ENCODE measurements at regions not wholly inside any gene's neighbourhood (a gene's known extent, or its start where the extent isn't known, plus 50 kb on each side); places are given as distances from the start of the nearest gene placed in this dataset.
"Not testable (repeated sequence)": the region's sequence is repeated elsewhere in the genome, so short reads cannot be mapped to it uniquely, and the experiment has no call there.

- Histone ChIP-seq H3K27ac (no peak overlapping the region), H3K4me1 (no peaks in the 10 kb centered on the region), H3K36me3 (no peaks in the 10 kb centered on the region), H3K4me3 (no peak overlapping the region), H3K27me3 (no peaks in the 10 kb centered on the region), H3K9me3 (peaks cover 0 to 15% (median 7%) of the 10 kb centered on the region in 4 donors)
- no peak for DNase-seq
- 91 to 94% (median 93%) methylated on average over 2 of the region's 2 CpGs for WGBS, 5 donors
- intact Hi-C loops (cut with DNase I; ENCODE audit: low total_unique reads), result no loop called here
- TF ChIP-seq EP300 (IDR thresholded peaks at IDR 0.05) (no peak), POLR2A (IDR thresholded peaks at IDR 0.05) (no peak), POLR2AphosphoS5 (IDR thresholded peaks at IDR 0.05) (no peak), CTCF (IDR thresholded peaks at IDR 0.05) (no peak)
Measured at GRCh38 chr9:99497641-99498040, 275.6 kb downstream of the SEC61B start.

DNA sequence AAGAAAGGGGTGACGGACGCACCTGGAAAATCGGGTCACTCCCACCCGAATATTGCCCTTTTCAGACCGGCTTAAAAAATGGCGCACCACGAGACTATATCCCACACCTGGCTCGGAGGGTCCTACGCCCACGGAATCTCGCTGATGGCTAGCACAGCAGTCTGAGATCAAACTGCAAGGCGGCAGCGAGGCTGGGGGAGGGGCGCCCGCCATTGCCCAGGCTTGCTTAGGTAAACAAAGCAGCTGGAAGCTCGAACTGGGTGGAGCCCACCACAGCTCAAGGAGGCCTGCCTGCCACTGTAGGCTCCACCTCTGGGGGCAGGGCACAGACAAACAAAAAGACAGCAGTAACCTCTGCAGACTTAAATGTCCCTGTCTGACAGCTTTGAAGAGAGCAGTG, 276.9 kb downstream of the SEC61B start:
- WGBS, 5 donors, result 40 to 60% (median 52%) methylated on average over 9 to 16 of the region's 16 CpGs
- intact Hi-C loops (cut with DNase I; ENCODE audit: low total_unique reads); H3K27me3 ChIP-seq; H3K4me1 ChIP-seq; H3K36me3 ChIP-seq; DNase-seq; H3K27ac ChIP-seq; H3K4me3 ChIP-seq: not testable (repeated sequence)
- H3K9me3 ChIP-seq, result peaks cover 0 to 15% (median 7%) of the 10 kb centered on the region in 4 donors

DNA sequence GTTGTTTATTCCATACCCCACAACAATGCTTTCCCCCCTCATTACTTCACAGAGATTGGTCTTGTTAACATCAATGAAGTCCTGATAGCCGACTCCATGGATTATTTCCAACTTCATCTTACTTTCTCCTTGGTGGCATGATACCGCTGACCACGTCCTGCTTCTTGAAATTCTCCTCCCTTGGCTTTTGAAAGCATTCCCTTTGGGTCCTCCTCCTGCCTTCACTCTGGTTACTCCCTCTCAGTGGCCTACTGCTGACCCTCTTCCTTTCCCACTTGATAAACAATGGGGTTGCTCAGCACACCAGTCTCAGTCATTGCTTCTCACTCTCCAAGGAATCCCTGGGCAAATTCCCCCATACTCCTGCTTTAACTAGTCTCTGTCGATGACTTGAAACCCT, 283.9 kb downstream of the SEC61B start:
- no peak for TF ChIP-seq POLR2AphosphoS5 (IDR thresholded peaks at IDR 0.05)
- TF ChIP-seq EP300 (IDR thresholded peaks at IDR 0.05), result no peak
- TF ChIP-seq POLR2A (IDR thresholded peaks at IDR 0.05), result no peak
- no peak for TF ChIP-seq CTCF (IDR thresholded peaks at IDR 0.05)
- Histone ChIP-seq H3K27me3 (no peaks in the 10 kb centered on the region), H3K4me1 (peaks cover 0 to 11% (median 0%) of the 10 kb centered on the region in 4 donors), H3K4me3 (no peak overlapping the region), H3K9me3 (no peaks in the 10 kb centered on the region), H3K27ac (no peak overlapping the region), H3K36me3 (no peaks in the 10 kb centered on the region)
- no peak for DNase-seq
- WGBS, 5 donors, result 73 to 81% (median 75%) methylated on average over 4 of the region's 4 CpGs
- intact Hi-C loops (cut with DNase I; ENCODE audit: low total_unique reads), result no loop called here

DNA sequence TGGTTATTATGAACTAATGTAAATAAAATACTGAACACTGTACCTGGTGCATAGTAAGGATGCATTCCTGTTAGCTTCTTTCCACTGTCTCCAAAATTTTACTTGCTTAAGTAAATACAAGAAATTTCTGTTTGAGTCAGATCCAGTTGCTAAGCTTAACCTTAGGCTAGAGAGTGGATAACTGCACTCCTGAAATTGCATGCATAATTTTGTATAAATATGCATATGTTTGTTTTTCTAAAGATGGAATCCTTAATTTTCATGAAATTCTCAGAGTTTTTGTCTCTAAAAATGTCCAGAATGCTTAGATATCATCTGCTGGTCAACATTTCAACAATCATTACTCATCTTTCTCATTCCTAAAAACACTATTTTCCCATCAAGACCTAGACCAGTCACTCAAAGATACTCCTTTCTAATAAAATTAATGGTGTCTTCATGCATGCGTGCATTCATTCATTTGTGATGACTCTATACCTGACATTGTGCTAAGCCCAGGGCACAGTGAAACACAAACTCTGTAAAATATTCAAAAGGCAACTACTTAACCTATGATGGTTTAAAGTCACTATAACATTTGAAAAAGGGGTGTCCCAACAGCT, 284.8 kb downstream of the SEC61B start:
- H3K9me3 ChIP-seq, result no peaks in the 10 kb centered on the region
- intact Hi-C loops (cut with DNase I; ENCODE audit: low total_unique reads), result no loop called here
- WGBS, 5 donors, result 88 to 100% (median 97%) methylated on average over 1 of the region's 1 CpG
- no peaks in the 10 kb centered on the region for H3K36me3 ChIP-seq
- peaks cover 0 to 11% (median 0%) of the 10 kb centered on the region in 4 donors for H3K4me1 ChIP-seq
- H3K27ac ChIP-seq, result no peak overlapping the region
- no peak for DNase-seq
- TF ChIP-seq POLR2A (IDR thresholded peaks at IDR 0.05) (no peak), EP300 (IDR thresholded peaks at IDR 0.05) (no peak), CTCF (IDR thresholded peaks at IDR 0.05) (no peak), POLR2AphosphoS5 (IDR thresholded peaks at IDR 0.05) (no peak)
- no peak overlapping the region for H3K4me3 ChIP-seq
- H3K27me3 ChIP-seq, result no peaks in the 10 kb centered on the region

DNA sequence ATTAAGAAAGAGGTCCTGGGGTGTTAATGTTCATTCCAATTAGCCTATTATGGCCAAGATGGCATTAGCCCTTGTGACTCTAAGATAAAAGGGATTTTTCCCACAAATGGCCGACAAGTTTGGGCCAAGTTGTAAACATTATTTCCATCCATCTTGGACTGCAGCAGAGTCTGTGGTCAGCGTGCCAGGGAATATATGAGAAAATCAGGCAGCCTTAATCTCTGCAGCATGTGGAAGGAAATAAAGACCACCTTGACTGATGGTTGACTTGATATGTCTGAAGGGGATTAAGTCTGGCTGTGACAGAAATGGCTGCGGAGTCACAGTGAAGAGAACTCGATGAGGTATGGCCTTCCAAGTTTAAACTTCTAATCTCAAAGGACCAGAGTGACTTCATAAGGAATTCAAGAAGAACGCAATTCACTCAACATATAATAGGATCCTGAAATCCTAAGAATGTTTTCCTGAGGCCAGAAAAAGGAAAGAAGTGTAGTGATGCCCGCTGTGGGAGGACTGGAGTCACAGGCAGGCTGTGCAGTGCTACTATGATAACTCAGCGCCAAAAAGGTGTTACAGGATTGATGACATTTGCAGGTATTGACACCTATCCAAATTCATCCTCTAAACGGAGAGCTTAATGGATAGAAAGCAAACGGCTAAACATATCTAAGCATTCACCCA, 287.1 kb downstream of the SEC61B start:
- Histone ChIP-seq H3K4me3 (no peak overlapping the region), H3K36me3 (no peaks in the 10 kb centered on the region), H3K4me1 (peaks cover 0 to 11% (median 0%) of the 10 kb centered on the region in 4 donors), H3K27me3 (no peaks in the 10 kb centered on the region), H3K9me3 (no peaks in the 10 kb centered on the region), H3K27ac (no peak overlapping the region)
- WGBS, 5 donors, result 51 to 66% (median 62%) methylated on average over 8 to 9 of the region's 9 CpGs
- DNase-seq, result no peak
- no peak for TF ChIP-seq CTCF (IDR thresholded peaks at IDR 0.05)
- no peak for TF ChIP-seq POLR2AphosphoS5 (IDR thresholded peaks at IDR 0.05)
- TF ChIP-seq POLR2A (IDR thresholded peaks at IDR 0.05), result no peak
- TF ChIP-seq EP300 (IDR thresholded peaks at IDR 0.05), result no peak
- intact Hi-C loops (cut with DNase I; ENCODE audit: low total_unique reads), result no loop called here
